HCT116 (cell line): ENCODE measurements at regions not wholly inside any gene's neighbourhood (a gene's known extent, or its start where the extent isn't known, plus 50 kb on each side); places are given as distances from the start of the nearest gene placed in this dataset.

Experiments
- ATAC-seq: fragments of 200-7000 bp; cut with Tn5 transposase; 2 replicates; pipeline ENCODE4 v1.9.1; 2020; ENCODE audit warnings: mild to moderate bottlenecking, moderate library complexity
- BruUV-seq: library from RNA; stranded (reverse); fragments of 400-500 nt; replicated peaks from 2 replicates; lab custom pipeline; 2021; lab: Mats Ljungman, UMichigan
- CTCF ChIA-PET: fragments of 300-600 bp; sonication (Branson Sonifier 250); formaldehyde crosslinking; loops from one replicate; lab custom pipeline; 2021; ENCODE audit warnings: antibody characterized with exemption; lab: Charles Lee
- POLR2A ChIA-PET: fragments of 300-600, 350-600 bp; sonication (Branson Sonifier 250); formaldehyde crosslinking; loops from one replicate; lab custom pipeline; 2021; ENCODE audit warnings: antibody characterized with exemption; lab: Charles Lee
- RAD21 ChIA-PET, 2 experiments: fragments of 300-600 bp; sonication (Branson Sonifier 250); formaldehyde crosslinking; loops; one replicate each; lab custom pipeline; 2023; ENCODE audit warnings: low total read pairs in 2 of 2; ENCODE audit not compliant: uncharacterized antibody in 2 of 2, unreplicated experiment in 2 of 2, low non-redundant PET in 1 of 2; lab: Charles Lee
- DNase-seq: peaks from one replicate; pipeline ENCODE4 v3.0.0-alpha.2; 2010; ENCODE audit warnings: low read depth, low spot score
- H2AFZ ChIP-seq: fragments of 200-600 bp; shearing (Covaris generic), sonication (generic); 2 replicates; pipeline ENCODE4 v1.6.1; 2017; ENCODE audit warnings: low read depth, mixed run types, mixed read lengths, antibody characterized with exemption, low read length; ENCODE audit not compliant: poor library complexity, severe bottlenecking
- H3K27ac ChIP-seq: 2 replicates; pipeline ENCODE4 v1.5.1; 2012; ENCODE audit warnings: low read depth, low read length
- H3K27me3 ChIP-seq: fragments of 200-600 bp; sonication (generic); 2 replicates; pipeline ENCODE4 v1.6.1; 2016; ENCODE audit warnings: mixed run types, low read length, mixed read lengths; ENCODE audit not compliant: insufficient read depth
- H3K36me3 ChIP-seq, 2 experiments: fragments of 200-500 bp in 1 of 2; fragments of 200-600 bp in 1 of 2; sonication (Bioruptor generic) in 1 of 2; sonication (generic) in 1 of 2; 2 replicates each; pipeline versions ENCODE4 v1.5.1 to v1.6.1; 2014 to 2016; ENCODE audit warnings: low read length in 2 of 2, inconsistent platforms in 1 of 2, mixed read lengths in 1 of 2, mixed run types in 1 of 2; ENCODE audit not compliant: insufficient read depth in 2 of 2, control insufficient read depth in 1 of 2
- H3K4me1 ChIP-seq, 2 experiments: fragments of 200-600 bp in 1 of 2; sonication (generic) in 1 of 2; 2 replicates each; pipeline versions ENCODE4 v1.5.1 to v1.6.1; 2012 to 2017; ENCODE audit warnings: low read length in 2 of 2, inconsistent platforms in 1 of 2, mild to moderate bottlenecking in 1 of 2, mixed read lengths in 1 of 2, mixed run types in 1 of 2, moderate library complexity in 1 of 2; ENCODE audit not compliant: insufficient read depth in 2 of 2, control insufficient read depth in 1 of 2
- H3K4me2 ChIP-seq: fragments of 200-600 bp; sonication (generic); 2 replicates; pipeline ENCODE4 v1.6.1; 2017; ENCODE audit warnings: mixed run types, low read length, mixed read lengths
- H3K4me3 ChIP-seq, 2 experiments: fragments of 200-600 bp in 1 of 2; sonication (generic) in 1 of 2; replicated peaks in 1 of 2; 2 replicates each; pipeline ENCODE4 v1.5.1; 2011 to 2016; ENCODE audit warnings: low read length in 2 of 2, control low read depth in 1 of 2, low read depth in 1 of 2, mild to moderate bottlenecking in 1 of 2, mixed read lengths in 1 of 2, mixed run types in 1 of 2
- H3K79me2 ChIP-seq: fragments of 200-600 bp; sonication (generic); 2 replicates; pipeline ENCODE4 v1.6.1; 2017; ENCODE audit warnings: mild to moderate bottlenecking, mixed run types, low read length, moderate library complexity, mixed read lengths; ENCODE audit not compliant: insufficient read depth
- H3K9ac ChIP-seq: fragments of 200-600 bp; sonication (generic); 2 replicates; pipeline ENCODE4 v1.6.1; 2016; ENCODE audit warnings: low read length, mixed read lengths
- H3K9me2 ChIP-seq: fragments of 200-600 bp; sonication (generic), shearing (Covaris generic); 2 replicates; pipeline ENCODE4 v1.6.1; 2017; ENCODE audit warnings: mixed run types, mild to moderate bottlenecking, moderate library complexity; ENCODE audit not compliant: insufficient read depth
- H3K9me3 ChIP-seq, 2 experiments: fragments of 200-500 bp in 1 of 2; fragments of 200-600 bp in 1 of 2; sonication (Bioruptor generic) in 1 of 2; sonication (generic) in 1 of 2; 2 replicates each; pipeline ENCODE4 v1.6.1; 2014 to 2017; ENCODE audit warnings: low read length in 2 of 2, mixed read lengths in 2 of 2, inconsistent platforms in 1 of 2, low read depth in 1 of 2, mild to moderate bottlenecking in 1 of 2, mixed run types in 1 of 2, moderate library complexity in 1 of 2; ENCODE audit not compliant: control insufficient read depth in 1 of 2, insufficient read depth in 1 of 2
- H4K20me1 ChIP-seq: fragments of 200-600 bp; sonication (generic), shearing (Covaris generic); 2 replicates; pipeline ENCODE4 v1.6.1; 2017; ENCODE audit warnings: mixed run types, mild to moderate bottlenecking, moderate library complexity; ENCODE audit not compliant: insufficient read depth
- CBX3 ChIP-seq: IDR thresholded peaks from 2 replicates; pipeline ENCODE4 v1.6.1; 2012; ENCODE audit warnings: low read depth
- EGR1 ChIP-seq: IDR thresholded peaks from 2 replicates; pipeline ENCODE4 v1.6.1; 2012; ENCODE audit warnings: low read depth
- ELF1 ChIP-seq: IDR thresholded peaks from 2 replicates; pipeline ENCODE4 v1.6.1; 2012; ENCODE audit warnings: low read depth, borderline replicate concordance
- EZH2 ChIP-seq: fragments of 200-600 bp; sonication (generic); IDR thresholded peaks from 2 replicates; pipeline ENCODE4 v1.6.1; 2017; ENCODE audit warnings: antibody characterized with exemption, mixed run types
- EZH2phosphoT487 ChIP-seq: fragments of 200-600 bp; IDR thresholded peaks from 2 replicates; pipeline ENCODE4 v1.6.1; 2018; ENCODE audit warnings: antibody characterized with exemption, borderline replicate concordance
- FOSL1 ChIP-seq: IDR thresholded peaks from 2 replicates; pipeline ENCODE4 v1.6.1; 2012; ENCODE audit warnings: low read depth
- JUND ChIP-seq: IDR thresholded peaks from 2 replicates; pipeline ENCODE4 v1.6.1; 2012
- POLR2A ChIP-seq: IDR thresholded peaks from 2 replicates; pipeline ENCODE4 v1.7.0; 2011; ENCODE audit warnings: borderline replicate concordance; ENCODE audit not compliant: insufficient read depth, insufficient read length; ENCODE audit errors: extremely low read depth
- POLR2AphosphoS5 ChIP-seq: IDR thresholded peaks from 2 replicates; pipeline ENCODE4 v1.6.1; 2011; ENCODE audit warnings: mild to moderate bottlenecking, low read depth, low read length, moderate library complexity
- SP1 ChIP-seq: IDR thresholded peaks from 2 replicates; pipeline ENCODE4 v1.6.1; 2012; ENCODE audit warnings: low read depth
- TCF7L2 ChIP-seq: IDR thresholded peaks from 2 replicates; pipeline ENCODE4 v1.7.0; 2011; ENCODE audit warnings: borderline replicate concordance, inconsistent platforms; ENCODE audit not compliant: insufficient read depth, insufficient read length; ENCODE audit errors: extremely low read depth
- YY1 ChIP-seq: IDR thresholded peaks from 2 replicates; pipeline ENCODE4 v1.6.1; 2011; ENCODE audit warnings: low read length, low read depth, moderate library complexity, mild to moderate bottlenecking; ENCODE audit not compliant: insufficient replicate concordance; ENCODE audit errors: extremely low read depth
- ZFX ChIP-seq: fragments of 450-650 bp; IDR thresholded peaks from 2 replicates; pipeline ENCODE4 v1.6.1; 2017
- ZNF274 ChIP-seq: fragments of 200-500 bp; sonication (Bioruptor generic); IDR thresholded peaks from 2 replicates; pipeline ENCODE4 v1.6.1; 2014; ENCODE audit warnings: mild to moderate bottlenecking, low read depth, low read length, inconsistent platforms
- intact Hi-C: fragments of 100-400 bp; cut with micrococcal nuclease; formaldehyde crosslinking; loops from 2 replicates; pipeline ENCODE4 v1.10.0; 2022
- TF ChIP-seq, protein P1 (sequence below), 3 experiments: fragments of 200-600 bp in 1 of 3; sonication (generic) in 1 of 3; IDR thresholded peaks in 2 of 3; conservative IDR thresholded peaks in 1 of 3; 2 replicates each; pipeline ENCODE4 v1.5.1; 2012 to 2017; ENCODE audit warnings: low read depth in 2 of 3, low read length in 2 of 3, antibody characterized with exemption in 1 of 3, borderline replicate concordance in 1 of 3, control low read depth in 1 of 3, mild to moderate bottlenecking in 1 of 3, mixed read lengths in 1 of 3, mixed run types in 1 of 3, moderate library complexity in 1 of 3; ENCODE audit not compliant: insufficient read depth in 1 of 3
- TF ChIP-seq, protein P2 (sequence below): IDR thresholded peaks from 2 replicates; pipeline ENCODE4 v1.6.1; 2011; ENCODE audit warnings: mild to moderate bottlenecking, low read length, moderate library complexity; ENCODE audit not compliant: insufficient replicate concordance; ENCODE audit errors: extremely low read depth
- TF ChIP-seq, protein P3 (sequence below): IDR thresholded peaks from 2 replicates; pipeline ENCODE4 v1.6.1; 2012; ENCODE audit warnings: low read depth
- TF ChIP-seq, protein P4 (sequence below): IDR thresholded peaks from 2 replicates; pipeline ENCODE4 v1.6.1; 2012
- TF ChIP-seq, protein P5 (sequence below): IDR thresholded peaks from 2 replicates; pipeline ENCODE4 v1.6.1; 2012

DNA sequence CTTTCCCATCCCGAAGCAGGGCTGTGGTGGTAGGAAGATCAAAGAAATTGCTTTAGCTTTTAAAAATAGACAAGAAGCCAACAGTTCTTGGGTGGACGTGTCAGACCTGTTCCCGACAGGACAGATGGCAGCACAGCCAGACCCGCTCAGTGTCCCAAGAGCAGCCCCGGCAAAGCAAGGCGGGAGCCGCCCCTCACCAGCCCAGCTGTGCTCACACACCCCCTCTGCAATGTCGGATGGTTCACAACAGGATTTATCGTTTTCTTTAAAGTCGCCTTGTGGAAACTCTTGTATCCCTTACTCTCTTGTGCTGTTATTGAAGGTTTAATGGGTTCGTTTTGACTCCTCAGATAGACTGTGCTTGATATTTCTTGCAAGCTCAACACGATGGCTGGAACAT lies 302.4 kb downstream of the THBS2 start:
- Histone ChIP-seq H3K9ac (no peak overlapping the region), H3K9me2 (no peaks in the 10 kb centered on the region), H3K79me2 (no peaks in the 10 kb centered on the region), H4K20me1 (no peaks in the 10 kb centered on the region), H3K4me2 (no peak overlapping the region), H3K9me3 (no peaks in the 10 kb centered on the region), H2AFZ (no peak overlapping the region), H3K4me1 (no peaks in the 10 kb centered on the region), H3K4me3 (no peak overlapping the region), H3K36me3 (no peaks in the 10 kb centered on the region), H3K27me3 (no peaks in the 10 kb centered on the region), H3K27ac (no peak overlapping the region)
- intact Hi-C loops = loop anchor here (10.0 kb wide), 1 partner anchor 1004 kb away; no protein-coding TSS in a partner anchor
- ChIA-PET POLR2A (no interaction called here), CTCF (no interaction called here), RAD21 (no interaction called here)
- TF ChIP-seq EZH2phosphoT487 = no peak
- TF ChIP-seq ELF1 = no peak
- TF ChIP-seq, protein P1, sequence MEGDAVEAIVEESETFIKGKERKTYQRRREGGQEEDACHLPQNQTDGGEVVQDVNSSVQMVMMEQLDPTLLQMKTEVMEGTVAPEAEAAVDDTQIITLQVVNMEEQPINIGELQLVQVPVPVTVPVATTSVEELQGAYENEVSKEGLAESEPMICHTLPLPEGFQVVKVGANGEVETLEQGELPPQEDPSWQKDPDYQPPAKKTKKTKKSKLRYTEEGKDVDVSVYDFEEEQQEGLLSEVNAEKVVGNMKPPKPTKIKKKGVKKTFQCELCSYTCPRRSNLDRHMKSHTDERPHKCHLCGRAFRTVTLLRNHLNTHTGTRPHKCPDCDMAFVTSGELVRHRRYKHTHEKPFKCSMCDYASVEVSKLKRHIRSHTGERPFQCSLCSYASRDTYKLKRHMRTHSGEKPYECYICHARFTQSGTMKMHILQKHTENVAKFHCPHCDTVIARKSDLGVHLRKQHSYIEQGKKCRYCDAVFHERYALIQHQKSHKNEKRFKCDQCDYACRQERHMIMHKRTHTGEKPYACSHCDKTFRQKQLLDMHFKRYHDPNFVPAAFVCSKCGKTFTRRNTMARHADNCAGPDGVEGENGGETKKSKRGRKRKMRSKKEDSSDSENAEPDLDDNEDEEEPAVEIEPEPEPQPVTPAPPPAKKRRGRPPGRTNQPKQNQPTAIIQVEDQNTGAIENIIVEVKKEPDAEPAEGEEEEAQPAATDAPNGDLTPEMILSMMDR (IDR thresholded peaks at IDR 0.05 in 2 of 3, conservative IDR thresholded peaks at IDR 0.05 in 1 of 3; ENCODE audit: borderline replicate concordance in 1 of 3, insufficient read depth in 1 of 3, low read depth in 2 of 3, low read length in 2 of 3) = no peak
- TF ChIP-seq, protein P2, sequence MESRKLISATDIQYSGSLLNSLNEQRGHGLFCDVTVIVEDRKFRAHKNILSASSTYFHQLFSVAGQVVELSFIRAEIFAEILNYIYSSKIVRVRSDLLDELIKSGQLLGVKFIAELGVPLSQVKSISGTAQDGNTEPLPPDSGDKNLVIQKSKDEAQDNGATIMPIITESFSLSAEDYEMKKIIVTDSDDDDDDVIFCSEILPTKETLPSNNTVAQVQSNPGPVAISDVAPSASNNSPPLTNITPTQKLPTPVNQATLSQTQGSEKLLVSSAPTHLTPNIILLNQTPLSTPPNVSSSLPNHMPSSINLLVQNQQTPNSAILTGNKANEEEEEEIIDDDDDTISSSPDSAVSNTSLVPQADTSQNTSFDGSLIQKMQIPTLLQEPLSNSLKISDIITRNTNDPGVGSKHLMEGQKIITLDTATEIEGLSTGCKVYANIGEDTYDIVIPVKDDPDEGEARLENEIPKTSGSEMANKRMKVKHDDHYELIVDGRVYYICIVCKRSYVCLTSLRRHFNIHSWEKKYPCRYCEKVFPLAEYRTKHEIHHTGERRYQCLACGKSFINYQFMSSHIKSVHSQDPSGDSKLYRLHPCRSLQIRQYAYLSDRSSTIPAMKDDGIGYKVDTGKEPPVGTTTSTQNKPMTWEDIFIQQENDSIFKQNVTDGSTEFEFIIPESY = no peak
- no peak for TF ChIP-seq SP1
- TF ChIP-seq JUND = no peak
- TF ChIP-seq ZNF274 = no peak
- TF ChIP-seq CBX3 = no peak
- no peak for TF ChIP-seq ZFX
- TF ChIP-seq EZH2 = no peak
- no peak for TF ChIP-seq TCF7L2
- no peak for TF ChIP-seq POLR2AphosphoS5
- no peak for TF ChIP-seq EGR1
- TF ChIP-seq YY1 = no peak
- TF ChIP-seq FOSL1 = no peak
- TF ChIP-seq, protein P3, sequence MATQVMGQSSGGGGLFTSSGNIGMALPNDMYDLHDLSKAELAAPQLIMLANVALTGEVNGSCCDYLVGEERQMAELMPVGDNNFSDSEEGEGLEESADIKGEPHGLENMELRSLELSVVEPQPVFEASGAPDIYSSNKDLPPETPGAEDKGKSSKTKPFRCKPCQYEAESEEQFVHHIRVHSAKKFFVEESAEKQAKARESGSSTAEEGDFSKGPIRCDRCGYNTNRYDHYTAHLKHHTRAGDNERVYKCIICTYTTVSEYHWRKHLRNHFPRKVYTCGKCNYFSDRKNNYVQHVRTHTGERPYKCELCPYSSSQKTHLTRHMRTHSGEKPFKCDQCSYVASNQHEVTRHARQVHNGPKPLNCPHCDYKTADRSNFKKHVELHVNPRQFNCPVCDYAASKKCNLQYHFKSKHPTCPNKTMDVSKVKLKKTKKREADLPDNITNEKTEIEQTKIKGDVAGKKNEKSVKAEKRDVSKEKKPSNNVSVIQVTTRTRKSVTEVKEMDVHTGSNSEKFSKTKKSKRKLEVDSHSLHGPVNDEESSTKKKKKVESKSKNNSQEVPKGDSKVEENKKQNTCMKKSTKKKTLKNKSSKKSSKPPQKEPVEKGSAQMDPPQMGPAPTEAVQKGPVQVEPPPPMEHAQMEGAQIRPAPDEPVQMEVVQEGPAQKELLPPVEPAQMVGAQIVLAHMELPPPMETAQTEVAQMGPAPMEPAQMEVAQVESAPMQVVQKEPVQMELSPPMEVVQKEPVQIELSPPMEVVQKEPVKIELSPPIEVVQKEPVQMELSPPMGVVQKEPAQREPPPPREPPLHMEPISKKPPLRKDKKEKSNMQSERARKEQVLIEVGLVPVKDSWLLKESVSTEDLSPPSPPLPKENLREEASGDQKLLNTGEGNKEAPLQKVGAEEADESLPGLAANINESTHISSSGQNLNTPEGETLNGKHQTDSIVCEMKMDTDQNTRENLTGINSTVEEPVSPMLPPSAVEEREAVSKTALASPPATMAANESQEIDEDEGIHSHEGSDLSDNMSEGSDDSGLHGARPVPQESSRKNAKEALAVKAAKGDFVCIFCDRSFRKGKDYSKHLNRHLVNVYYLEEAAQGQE = no peak
- TF ChIP-seq POLR2A = no peak
- TF ChIP-seq, protein P4, sequence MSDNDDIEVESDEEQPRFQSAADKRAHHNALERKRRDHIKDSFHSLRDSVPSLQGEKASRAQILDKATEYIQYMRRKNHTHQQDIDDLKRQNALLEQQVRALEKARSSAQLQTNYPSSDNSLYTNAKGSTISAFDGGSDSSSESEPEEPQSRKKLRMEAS = no peak
- TF ChIP-seq, protein P5, sequence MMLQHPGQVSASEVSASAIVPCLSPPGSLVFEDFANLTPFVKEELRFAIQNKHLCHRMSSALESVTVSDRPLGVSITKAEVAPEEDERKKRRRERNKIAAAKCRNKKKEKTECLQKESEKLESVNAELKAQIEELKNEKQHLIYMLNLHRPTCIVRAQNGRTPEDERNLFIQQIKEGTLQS = no peak
- BruUV-seq = no TSS peak
- DNase-seq (no peak), ATAC-seq (no peak)
